ENCODE measurements at regions not wholly inside any gene's neighbourhood (a gene's known extent, or its start where the extent isn't known, plus 50 kb on each side); places are given as distances from the start of the nearest gene placed in this dataset.

GRCh38 chr2:2709431-2709770 lies 378.3 kb upstream of the MYT1L start:
- no peak for TF ChIP-seq CTCF (IDR thresholded peaks at IDR 0.05)
- TF ChIP-seq POLR2A (IDR thresholded peaks at IDR 0.05), result no peak
- no peak for TF ChIP-seq EP300 (IDR thresholded peaks at IDR 0.05)
- no peak for TF ChIP-seq POLR2AphosphoS5 (IDR thresholded peaks at IDR 0.05)

All from sigmoid colon (tissue), 4 donors.